HK-2 (cell line): ENCODE measurements at regions not wholly inside any gene's neighbourhood (a gene's known extent, or its start where the extent isn't known, plus 50 kb on each side); places are given as distances from the start of the nearest gene placed in this dataset.
"Not testable (repeated sequence)": the region's sequence is repeated elsewhere in the genome, so short reads cannot be mapped to it uniquely, and the experiment has no call there.

Source experiments
- DNase-seq: peaks from one replicate; pipeline ENCODE4 v3.0.0-alpha.2; 2018; ENCODE audit not compliant: unreplicated experiment

DNA sequence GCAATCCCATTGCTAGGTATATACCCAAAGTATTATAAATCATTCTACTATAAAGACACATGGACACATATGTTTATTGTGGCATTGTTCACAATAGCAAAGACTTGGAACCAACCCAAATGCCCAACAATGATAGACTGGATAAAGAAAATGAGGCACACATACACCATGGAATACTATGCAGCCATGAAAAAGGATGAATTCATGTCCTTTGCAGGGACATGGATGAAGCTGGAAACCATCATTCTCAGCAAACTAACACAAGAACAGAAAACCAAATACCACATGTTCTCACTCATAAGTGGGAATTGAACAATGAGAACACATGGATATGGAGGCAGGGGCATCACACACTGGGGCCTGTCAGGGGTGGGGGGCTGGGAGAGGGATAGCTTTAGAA is 249.4 kb downstream of the UBE3D start:
- not testable (repeated sequence) for DNase-seq

GRCh38 chr6:82818727-82819126 is 246.9 kb downstream of the UBE3D start:
- no peak for DNase-seq

GRCh38 chr6:82823361-82823760 is 242.3 kb downstream of the UBE3D start:
- DNase-seq: no peak

DNA sequence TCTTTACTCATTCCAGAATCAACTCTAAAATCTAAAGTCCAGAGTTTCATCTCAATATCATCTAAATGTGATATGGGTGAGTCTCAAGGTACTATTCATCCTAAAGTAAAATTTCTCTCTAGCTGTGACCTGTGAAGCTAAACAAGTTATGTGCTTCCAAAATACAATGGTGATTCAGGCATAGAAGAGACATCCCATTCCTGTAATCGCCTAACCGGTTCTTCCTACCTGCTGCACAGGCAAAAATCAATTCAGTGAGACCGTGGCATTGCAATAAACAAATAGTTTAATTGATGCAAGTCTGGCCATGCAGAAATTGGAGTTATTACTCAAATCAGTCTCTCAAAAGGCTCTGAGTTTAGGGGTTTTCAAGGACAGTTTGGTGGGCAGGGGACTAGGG is 232.8 kb downstream of the UBE3D start:
- no peak for DNase-seq

- no peak for DNase-seq
Measured at GRCh38 chr6:82833481-82833880, 232.2 kb downstream of the UBE3D start.

GRCh38 chr6:82836022-82836575 is 229.5 kb downstream of the UBE3D start:
- DNase-seq: no peak

- DNase-seq: no peak
Measured at GRCh38 chr6:82840571-82840970, 225.1 kb downstream of the UBE3D start.

DNA sequence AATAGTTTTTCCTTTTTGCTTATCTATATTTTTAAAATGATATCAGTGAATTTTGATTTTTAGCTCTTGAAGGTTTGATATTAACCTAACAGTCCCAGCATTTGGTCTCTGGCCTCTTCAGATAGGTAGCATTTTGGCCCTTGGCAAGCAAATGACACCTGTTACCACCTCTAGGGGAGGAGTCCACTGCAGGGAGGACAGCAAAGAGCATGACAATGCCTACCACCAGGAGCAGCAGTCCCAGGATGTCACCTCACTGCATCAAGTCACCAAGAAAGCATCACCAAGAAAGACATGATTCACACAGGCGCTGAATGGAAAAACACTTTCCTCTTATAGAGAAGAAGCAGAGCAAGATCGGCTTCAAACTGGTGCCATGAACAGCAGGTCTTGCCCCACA is 224.3 kb downstream of the UBE3D start:
- no peak for DNase-seq
